ENCODE measurements at regions not wholly inside any gene's neighbourhood (a gene's known extent, or its start where the extent isn't known, plus 50 kb on each side); places are given as distances from the start of the nearest gene placed in this dataset.

GRCh38 chr14:41446008-41446407, 160.7 kb upstream of the LRFN5 start:
- no peaks in the 10 kb centered on the region for H3K4me1 ChIP-seq (ENCODE audit: control insufficient read depth in 1 of 2, insufficient read depth in 2 of 2, low read depth in 1 of 2, low read length in 1 of 2)
- ChIA-PET CTCF (no interaction called here), POLR2A (no interaction called here)
- H3K79me2 ChIP-seq (ENCODE audit: insufficient read depth): no peaks in the 10 kb centered on the region
- H2AFZ ChIP-seq (ENCODE audit: low read depth): no peak overlapping the region
- no peaks in the 10 kb centered on the region for H3K9me2 ChIP-seq
- no peak for DNase-seq
- no peak overlapping the region for H3K4me2 ChIP-seq
- H3K36me3 ChIP-seq (replicated peaks in 1 of 2; ENCODE audit: control insufficient read depth in 1 of 2, insufficient read depth in 2 of 2, low read length in 1 of 2): no peaks in the 10 kb centered on the region
- TF ChIP-seq TEAD4 (IDR thresholded peaks at IDR 0.05; ENCODE audit: borderline replicate concordance, insufficient read depth): no peak
- no peak for TF ChIP-seq RAD21 (IDR thresholded peaks at IDR 0.05; ENCODE audit: low read length)
- no peak for TF ChIP-seq NRF1 (IDR thresholded peaks at IDR 0.05; ENCODE audit: low read depth, low read length)
- no peak for TF ChIP-seq MAX (IDR thresholded peaks at IDR 0.05; ENCODE audit: low read depth)
- no peak for TF ChIP-seq GABPA (IDR thresholded peaks at IDR 0.05; ENCODE audit: low read depth)
- TF ChIP-seq JUND (IDR thresholded peaks at IDR 0.05): no peak
- no peak for TF ChIP-seq EP300 (IDR thresholded peaks at IDR 0.05; ENCODE audit: borderline replicate concordance in 1 of 2, low read depth in 1 of 2, low read length in 1 of 2)
- no peak for TF ChIP-seq IRF3 (IDR thresholded peaks at IDR 0.05; ENCODE audit: low read depth, low read length)
- TF ChIP-seq FOXJ3 (CRISPR knock-in tag; IDR thresholded peaks at IDR 0.05): no peak
- TF ChIP-seq ZBTB33 (IDR thresholded peaks at IDR 0.05; ENCODE audit: borderline replicate concordance, low read depth): no peak
- TF ChIP-seq FOXM1 (IDR thresholded peaks at IDR 0.05; ENCODE audit: low read depth): no peak
- TF ChIP-seq FOSL2 (IDR thresholded peaks at IDR 0.05; ENCODE audit: borderline replicate concordance, low read depth): no peak
- TF ChIP-seq YY1 (IDR thresholded peaks at IDR 0.05; ENCODE audit: low read depth): no peak
- no peak for TF ChIP-seq EZH2phosphoT487 (IDR thresholded peaks at IDR 0.05; ENCODE audit: borderline replicate concordance, low read depth)
- TF ChIP-seq REST (IDR thresholded peaks at IDR 0.05; ENCODE audit: low read depth, low read length): no peak
- no peak for TF ChIP-seq USF2 (IDR thresholded peaks at IDR 0.05; ENCODE audit: borderline replicate concordance, low read depth, low read length)
- no peak for TF ChIP-seq TCF12 (IDR thresholded peaks at IDR 0.05)
- WGBS (ENCODE audit: low lambda C conversion rate): 22% methylated on average over 2 of the region's 2 CpGs
- no peaks in the 10 kb centered on the region for H3F3A ChIP-seq (replicated peaks; ENCODE audit: insufficient read depth)
- no peak overlapping the region for H3K4me3 ChIP-seq (ENCODE audit: low read depth in 2 of 2, low read length in 1 of 2)
- no peaks in the 10 kb centered on the region for H3K27me3 ChIP-seq (ENCODE audit: insufficient read depth)
- no peaks in the 10 kb centered on the region for H4K20me1 ChIP-seq (ENCODE audit: insufficient read depth)
- no peak overlapping the region for H3K9ac ChIP-seq
- H3K27ac ChIP-seq (ENCODE audit: low read depth in 2 of 2, low read length in 1 of 2): no peak overlapping the region
- no peaks in the 10 kb centered on the region for H3K9me3 ChIP-seq
